ENCODE measurements at regions not wholly inside any gene's neighbourhood (a gene's known extent, or its start where the extent isn't known, plus 50 kb on each side); places are given as distances from the start of the nearest gene placed in this dataset.

DNA sequence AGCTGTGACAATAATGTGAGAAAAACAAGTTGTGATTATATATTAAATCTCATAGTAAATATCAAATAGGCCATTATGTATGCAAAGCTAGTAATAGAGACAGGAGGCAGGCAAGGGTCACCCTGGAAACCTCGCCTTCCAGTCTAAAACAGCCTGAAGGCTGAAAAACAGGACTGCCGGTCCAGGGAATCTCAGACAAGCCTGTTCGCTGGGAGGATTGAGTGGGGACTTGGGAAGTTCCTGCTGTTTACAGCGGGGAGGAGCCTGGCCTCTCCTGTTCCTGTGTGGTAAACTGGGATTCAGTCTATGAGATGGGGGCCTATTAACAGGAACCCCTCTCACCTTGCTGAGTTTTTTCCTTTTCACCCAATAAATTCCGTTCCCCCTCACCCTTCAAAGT lies 2317.3 kb downstream of the PCDH7 start:
- Histone ChIP-seq H3K79me2 (ENCODE audit: insufficient read depth, low read depth, low read length) (no peaks in the 10 kb centered on the region), H3K4me2 (ENCODE audit: low read length) (no peak overlapping the region), H3K9me2 (ENCODE audit: insufficient read depth, low read length) (no peaks in the 10 kb centered on the region), H4K20me1 (ENCODE audit: insufficient read depth, low read length) (no peaks in the 10 kb centered on the region), H3K4me3 (ENCODE audit: low read depth, low read length, poor library complexity, severe bottlenecking) (no peak overlapping the region), H3K36me3 (ENCODE audit: insufficient read depth, low read length) (no peaks in the 10 kb centered on the region), H3K27ac (ENCODE audit: low read depth, low read length, poor library complexity, severe bottlenecking) (no peak overlapping the region), H3K9me3 (ENCODE audit: low read length) (no peaks in the 10 kb centered on the region), H2AFZ (ENCODE audit: low read length) (no peak overlapping the region), H3K4me1 (ENCODE audit: insufficient read depth, low read length, poor library complexity, severe bottlenecking) (no peaks in the 10 kb centered on the region)
- POLR2A ChIA-PET = interaction anchor here (0.7 kb wide), 1 partner anchor 105 kb away, joined by 4 read pairs; no protein-coding TSS in a partner anchor
- DNase-seq (ENCODE audit: low spot score) = no peak
- intact Hi-C loops (cut with micrococcal nuclease; ENCODE audit: unreplicated experiment) = no loop called here
- CTCF ChIA-PET (ENCODE audit: unreplicated experiment) = no interaction called here
- TF ChIP-seq, protein P1, sequence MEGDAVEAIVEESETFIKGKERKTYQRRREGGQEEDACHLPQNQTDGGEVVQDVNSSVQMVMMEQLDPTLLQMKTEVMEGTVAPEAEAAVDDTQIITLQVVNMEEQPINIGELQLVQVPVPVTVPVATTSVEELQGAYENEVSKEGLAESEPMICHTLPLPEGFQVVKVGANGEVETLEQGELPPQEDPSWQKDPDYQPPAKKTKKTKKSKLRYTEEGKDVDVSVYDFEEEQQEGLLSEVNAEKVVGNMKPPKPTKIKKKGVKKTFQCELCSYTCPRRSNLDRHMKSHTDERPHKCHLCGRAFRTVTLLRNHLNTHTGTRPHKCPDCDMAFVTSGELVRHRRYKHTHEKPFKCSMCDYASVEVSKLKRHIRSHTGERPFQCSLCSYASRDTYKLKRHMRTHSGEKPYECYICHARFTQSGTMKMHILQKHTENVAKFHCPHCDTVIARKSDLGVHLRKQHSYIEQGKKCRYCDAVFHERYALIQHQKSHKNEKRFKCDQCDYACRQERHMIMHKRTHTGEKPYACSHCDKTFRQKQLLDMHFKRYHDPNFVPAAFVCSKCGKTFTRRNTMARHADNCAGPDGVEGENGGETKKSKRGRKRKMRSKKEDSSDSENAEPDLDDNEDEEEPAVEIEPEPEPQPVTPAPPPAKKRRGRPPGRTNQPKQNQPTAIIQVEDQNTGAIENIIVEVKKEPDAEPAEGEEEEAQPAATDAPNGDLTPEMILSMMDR (conservative IDR thresholded peaks at IDR 0.05; ENCODE audit: low read length) = no peak
- TF ChIP-seq EZH2phosphoT487 (IDR thresholded peaks at IDR 0.05; ENCODE audit: borderline replicate concordance, low read depth, low read length) = no peak
- BruUV-seq (replicated peaks) = no TSS peak

DNA sequence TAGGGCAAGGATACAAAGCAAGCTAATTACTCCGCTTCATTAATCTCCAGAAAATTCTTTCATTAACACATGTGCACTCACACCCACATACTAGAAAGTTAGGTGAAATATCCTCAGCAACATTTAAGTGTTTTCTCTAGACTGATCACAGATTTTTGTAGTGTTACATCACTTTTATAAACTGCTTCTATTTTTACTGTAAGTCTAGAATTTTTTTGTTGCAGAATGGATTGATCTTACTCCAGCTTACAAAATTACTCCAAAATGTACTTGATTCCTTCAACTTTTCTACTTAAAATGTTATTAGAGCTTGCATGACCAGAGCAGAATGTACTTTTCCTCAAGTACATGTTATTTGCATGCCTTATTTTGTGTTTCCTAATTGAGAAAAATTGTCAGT lies 2325.2 kb downstream of the PCDH7 start:
- Histone ChIP-seq H3K79me2 (ENCODE audit: insufficient read depth, low read depth, low read length) (no peaks in the 10 kb centered on the region), H3K9me3 (ENCODE audit: low read length) (no peaks in the 10 kb centered on the region), H3K4me2 (ENCODE audit: low read length) (no peak overlapping the region), H3K36me3 (ENCODE audit: insufficient read depth, low read length) (no peaks in the 10 kb centered on the region), H4K20me1 (ENCODE audit: insufficient read depth, low read length) (no peaks in the 10 kb centered on the region), H3K4me3 (ENCODE audit: low read depth, low read length, poor library complexity, severe bottlenecking) (no peak overlapping the region), H3K4me1 (ENCODE audit: insufficient read depth, low read length, poor library complexity, severe bottlenecking) (no peaks in the 10 kb centered on the region), H2AFZ (ENCODE audit: low read length) (no peak overlapping the region), H3K9me2 (ENCODE audit: insufficient read depth, low read length) (no peaks in the 10 kb centered on the region), H3K27ac (ENCODE audit: low read depth, low read length, poor library complexity, severe bottlenecking) (no peak overlapping the region)
- BruUV-seq (replicated peaks) = no TSS peak
- no peak for DNase-seq (ENCODE audit: low spot score)
- ChIA-PET POLR2A (no interaction called here), CTCF (ENCODE audit: unreplicated experiment) (no interaction called here)
- intact Hi-C loops (cut with micrococcal nuclease; ENCODE audit: unreplicated experiment) = no loop called here
- TF ChIP-seq EZH2phosphoT487 (IDR thresholded peaks at IDR 0.05; ENCODE audit: borderline replicate concordance, low read depth, low read length) = no peak
- TF ChIP-seq, protein P1 (conservative IDR thresholded peaks at IDR 0.05; ENCODE audit: low read length) = no peak

DNA sequence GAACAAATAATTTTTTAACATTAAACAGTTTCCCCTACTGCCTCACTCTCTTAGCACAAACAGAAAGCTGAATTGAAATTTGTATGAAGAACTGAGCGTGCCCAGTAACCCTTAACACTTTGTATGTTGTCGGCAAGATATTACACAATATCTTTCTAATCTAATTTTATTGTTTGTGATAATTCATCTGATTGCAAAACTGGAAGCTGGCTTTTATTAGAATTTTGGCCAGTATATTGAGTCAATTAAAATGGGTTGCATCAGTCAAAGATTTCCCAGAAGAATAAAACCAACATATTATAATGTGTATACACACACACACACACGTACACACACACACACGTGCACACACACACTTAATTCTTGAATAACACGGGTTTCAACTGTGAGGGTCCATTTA lies 2332.1 kb downstream of the PCDH7 start:
- TF ChIP-seq, protein P1 (conservative IDR thresholded peaks at IDR 0.05; ENCODE audit: low read length) = no peak
- no peak for TF ChIP-seq EZH2phosphoT487 (IDR thresholded peaks at IDR 0.05; ENCODE audit: borderline replicate concordance, low read depth, low read length)
- H3K9me3 ChIP-seq (ENCODE audit: low read length) = no peaks in the 10 kb centered on the region
- no peak overlapping the region for H3K4me3 ChIP-seq (ENCODE audit: low read depth, low read length, poor library complexity, severe bottlenecking)
- no peak for DNase-seq (ENCODE audit: low spot score)
- no peak overlapping the region for H3K27ac ChIP-seq (ENCODE audit: low read depth, low read length, poor library complexity, severe bottlenecking)
- H3K4me2 ChIP-seq (ENCODE audit: low read length) = no peak overlapping the region
- ChIA-PET CTCF (ENCODE audit: unreplicated experiment) (no interaction called here), POLR2A (interaction anchor here (0.6 kb wide), 1 partner anchor 38 kb away, joined by 4 read pairs; no protein-coding TSS in a partner anchor)
- H2AFZ ChIP-seq (ENCODE audit: low read length) = no peak overlapping the region
- no peaks in the 10 kb centered on the region for H4K20me1 ChIP-seq (ENCODE audit: insufficient read depth, low read length)
- H3K36me3 ChIP-seq (ENCODE audit: insufficient read depth, low read length) = no peaks in the 10 kb centered on the region
- no TSS peak for BruUV-seq (replicated peaks)
- H3K4me1 ChIP-seq (ENCODE audit: insufficient read depth, low read length, poor library complexity, severe bottlenecking) = no peaks in the 10 kb centered on the region
- H3K9me2 ChIP-seq (ENCODE audit: insufficient read depth, low read length) = no peaks in the 10 kb centered on the region
- no peaks in the 10 kb centered on the region for H3K79me2 ChIP-seq (ENCODE audit: insufficient read depth, low read depth, low read length)
- intact Hi-C loops (cut with micrococcal nuclease; ENCODE audit: unreplicated experiment) = no loop called here
